ENCODE measurements at regions not wholly inside any gene's neighbourhood (a gene's known extent, or its start where the extent isn't known, plus 50 kb on each side); places are given as distances from the start of the nearest gene placed in this dataset.
"Not testable (repeated sequence)": the region's sequence is repeated elsewhere in the genome, so short reads cannot be mapped to it uniquely, and the experiment has no call there.

DNA sequence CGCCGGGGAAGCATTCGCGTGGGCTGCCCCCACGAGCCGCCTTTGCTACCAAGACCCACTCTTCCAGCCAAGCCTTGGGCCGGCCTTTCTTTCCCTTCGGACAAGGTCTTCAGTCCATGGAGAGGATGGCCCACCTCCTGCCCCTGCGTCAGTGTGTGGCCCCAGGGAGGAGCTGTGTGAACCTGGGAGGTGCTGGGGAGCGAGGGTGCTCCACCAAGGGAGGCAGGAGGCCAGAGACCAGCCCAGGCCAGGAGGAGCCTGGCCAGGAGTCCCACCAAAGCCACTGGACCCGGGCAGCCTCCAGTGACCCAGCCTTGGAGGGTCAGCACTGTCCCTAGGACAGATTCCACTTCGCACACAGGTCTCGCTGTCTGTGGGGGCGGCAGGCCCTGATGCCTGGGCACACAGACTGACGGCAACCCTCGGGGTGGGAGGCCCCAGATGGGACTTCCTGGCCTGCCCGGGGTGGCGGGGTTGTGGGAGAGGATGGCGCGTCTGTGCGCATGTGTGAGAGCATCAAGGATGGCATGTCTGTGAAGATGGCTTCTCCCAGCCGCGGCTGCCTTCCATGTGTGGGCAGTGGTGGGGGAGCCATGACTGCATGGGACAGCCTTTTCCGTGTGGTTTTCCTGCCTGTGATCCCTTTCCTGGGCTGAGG, 113.3 kb upstream of the LPCAT1 start:
- H3K36me3 ChIP-seq: no peaks in the 10 kb centered on the region
- no peak overlapping the region for H3K4me3 ChIP-seq
- no peaks in the 10 kb centered on the region for H3K9me3 ChIP-seq (replicated peaks)
- H3K4me1 ChIP-seq: no peaks in the 10 kb centered on the region
- H3K27me3 ChIP-seq: no peaks in the 10 kb centered on the region
- no peak for DNase-seq
- H3K27ac ChIP-seq: no peak overlapping the region

DNA sequence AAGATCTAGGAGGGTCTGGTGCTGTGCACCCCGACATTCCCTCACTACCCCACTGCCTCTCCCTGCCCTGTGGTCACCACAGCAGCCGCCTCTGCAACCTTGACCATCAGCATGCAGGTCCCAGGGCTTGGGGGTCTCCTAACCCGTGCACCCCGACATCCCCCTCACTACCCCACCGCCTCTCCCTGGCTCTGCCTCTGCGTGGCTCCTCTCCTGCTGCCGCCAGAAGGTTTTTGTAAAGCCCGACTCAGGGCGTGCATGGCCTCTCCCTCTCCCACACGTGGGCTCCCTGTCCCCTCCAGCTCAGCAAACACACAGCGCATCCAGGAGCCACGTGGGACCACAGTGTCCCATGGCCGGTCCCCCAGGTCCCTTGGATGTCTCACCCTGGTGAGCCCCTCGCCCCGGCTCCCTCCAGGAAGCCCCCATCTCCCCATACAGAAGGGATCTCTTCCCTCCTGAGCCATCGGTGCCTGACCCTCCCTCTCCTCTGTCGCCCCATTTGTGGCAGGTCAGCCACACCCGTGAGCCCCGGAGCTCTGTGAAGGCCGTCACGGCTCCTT, 112.5 kb upstream of the LPCAT1 start:
- not testable (repeated sequence) for H3K27me3 ChIP-seq; H3K36me3 ChIP-seq; H3K9me3 ChIP-seq (replicated peaks); H3K4me3 ChIP-seq; H3K4me1 ChIP-seq; DNase-seq; H3K27ac ChIP-seq

DNA sequence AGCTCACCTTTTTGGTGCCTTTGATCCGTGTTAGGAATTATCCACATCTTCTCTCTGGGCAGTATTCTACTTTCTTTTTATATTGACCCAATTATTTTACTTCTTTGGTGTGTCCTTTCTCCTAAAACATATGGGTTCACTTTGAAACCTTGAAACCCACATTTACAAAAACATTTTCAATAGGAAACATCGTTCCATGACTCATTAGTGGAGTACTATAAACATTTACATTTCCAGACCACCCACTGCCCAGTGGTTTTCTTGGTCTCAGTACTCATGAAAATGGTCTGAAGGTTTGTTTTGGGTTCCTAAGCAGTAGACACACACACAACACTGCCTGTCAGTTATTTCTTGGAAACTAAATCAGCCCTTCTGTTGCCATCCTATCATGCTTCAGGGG, 111.7 kb upstream of the LPCAT1 start:
- DNase-seq; H3K36me3 ChIP-seq; H3K4me1 ChIP-seq; H3K9me3 ChIP-seq (replicated peaks); H3K27ac ChIP-seq; H3K4me3 ChIP-seq; H3K27me3 ChIP-seq: not testable (repeated sequence)

DNA sequence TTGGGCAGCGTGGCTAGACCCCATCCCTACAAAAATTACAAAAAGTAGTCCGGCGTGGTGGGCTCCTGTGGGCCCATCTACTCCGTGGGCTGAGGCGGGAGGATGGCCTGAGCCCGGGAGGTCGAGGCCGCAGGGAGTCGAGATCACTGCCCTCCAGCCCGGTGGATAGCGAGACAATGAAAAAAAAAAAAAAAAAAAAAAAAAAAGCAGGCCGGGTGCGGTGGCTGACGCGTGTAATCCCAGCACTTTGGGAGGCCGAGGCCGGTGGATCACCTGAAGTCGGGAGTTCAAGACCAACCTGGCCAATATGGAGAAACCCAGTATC, 110.5 kb upstream of the LPCAT1 start:
- Histone ChIP-seq H3K36me3 (no peaks in the 10 kb centered on the region), H3K9me3 (replicated peaks) (no peaks in the 10 kb centered on the region), H3K27ac (no peak overlapping the region; the same call in 1 of the 2 replicates), H3K27me3 (no peaks in the 10 kb centered on the region), H3K4me1 (no peaks in the 10 kb centered on the region), H3K4me3 (peak overlapping the region; percentile 55)
- DNase-seq: no peak

DNA sequence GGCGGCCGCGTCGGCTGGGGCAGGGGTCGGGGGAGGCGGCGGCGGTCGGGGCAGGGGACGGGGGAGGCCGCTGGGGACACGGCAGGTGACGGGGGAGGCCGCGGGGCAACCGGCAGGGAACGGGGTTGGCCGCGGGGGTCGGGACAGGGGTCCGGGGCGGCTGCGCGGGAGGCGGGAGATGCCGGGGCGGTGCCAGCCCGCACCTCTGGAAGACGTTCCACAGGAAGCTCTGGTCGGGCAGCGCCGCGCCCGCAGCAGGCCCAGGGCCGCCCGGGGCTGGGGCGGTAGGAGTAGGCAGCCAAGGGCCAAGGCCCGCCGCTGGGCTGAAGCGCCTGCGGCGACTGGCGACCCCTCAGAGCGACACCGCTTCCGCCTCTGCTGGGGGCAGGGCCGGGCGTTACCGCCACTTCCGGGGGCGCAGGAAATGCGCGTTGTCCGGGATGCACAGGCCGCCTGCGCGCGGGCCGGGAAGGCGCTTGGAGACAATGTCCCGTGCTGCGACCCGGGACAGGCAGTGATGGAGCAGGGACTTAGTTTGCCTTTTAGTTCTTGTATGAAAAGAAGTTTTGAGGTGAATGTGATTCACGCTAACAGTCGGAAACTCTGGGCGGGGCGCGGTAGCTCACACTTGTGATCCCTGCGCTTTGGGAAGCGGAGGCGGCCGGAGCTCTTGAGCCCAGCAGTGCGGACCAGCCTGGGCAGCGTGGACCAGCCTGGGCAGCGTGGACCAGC, 110.0 kb upstream of the LPCAT1 start:
- Histone ChIP-seq H3K9me3 (replicated peaks) (no peaks in the 10 kb centered on the region), H3K27ac (no peak overlapping the region; the same call in 1 of the 2 replicates), H3K36me3 (no peaks in the 10 kb centered on the region), H3K4me3 (peak overlapping the region; percentile 55), H3K4me1 (no peaks in the 10 kb centered on the region), H3K27me3 (no peaks in the 10 kb centered on the region)
- DNase-seq: peak; percentile 42 to 52

DNA sequence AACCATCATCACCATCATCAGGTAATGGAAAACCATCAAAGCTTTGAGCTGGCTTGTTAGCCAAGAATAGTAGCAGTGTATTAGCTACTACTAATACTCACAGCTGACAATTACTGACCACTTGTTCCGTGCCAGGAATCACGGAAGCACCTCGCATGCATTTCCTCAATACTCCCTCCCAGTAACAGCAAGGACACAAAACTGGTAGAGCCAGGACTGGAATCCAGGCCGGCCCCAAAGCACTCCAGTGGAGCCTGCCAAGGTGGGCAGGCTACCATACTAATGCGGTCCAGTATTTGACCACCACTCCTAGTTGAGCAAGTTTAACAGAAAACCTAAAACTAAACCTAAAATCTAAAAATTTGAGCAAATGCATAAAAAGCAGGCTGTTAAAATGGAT, 107.2 kb upstream of the LPCAT1 start:
- not testable (repeated sequence) for DNase-seq; H3K4me3 ChIP-seq; H3K27ac ChIP-seq; H3K4me1 ChIP-seq; H3K9me3 ChIP-seq (replicated peaks); H3K27me3 ChIP-seq; H3K36me3 ChIP-seq

DNA sequence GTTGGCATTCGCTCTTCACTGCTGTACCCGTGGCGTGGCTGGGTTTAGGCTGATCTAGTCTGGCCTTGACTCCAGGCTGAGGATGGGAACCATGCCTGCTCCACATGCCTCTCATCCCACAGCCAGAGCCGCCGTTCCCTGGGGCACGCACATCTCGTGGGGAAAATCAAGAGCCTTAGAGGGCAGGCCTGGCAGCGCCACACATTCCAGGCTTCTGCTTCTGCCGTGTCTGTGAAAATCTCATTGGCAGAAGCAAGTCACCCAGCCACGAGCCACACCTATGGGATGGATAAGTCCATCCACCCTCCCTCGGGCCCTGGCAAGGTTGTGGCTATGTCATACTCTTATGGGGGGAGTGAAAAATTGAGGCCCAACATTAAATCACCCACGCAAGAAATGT, 102.6 kb upstream of the LPCAT1 start:
- not testable (repeated sequence) for H3K27ac ChIP-seq; H3K9me3 ChIP-seq (replicated peaks)

DNA sequence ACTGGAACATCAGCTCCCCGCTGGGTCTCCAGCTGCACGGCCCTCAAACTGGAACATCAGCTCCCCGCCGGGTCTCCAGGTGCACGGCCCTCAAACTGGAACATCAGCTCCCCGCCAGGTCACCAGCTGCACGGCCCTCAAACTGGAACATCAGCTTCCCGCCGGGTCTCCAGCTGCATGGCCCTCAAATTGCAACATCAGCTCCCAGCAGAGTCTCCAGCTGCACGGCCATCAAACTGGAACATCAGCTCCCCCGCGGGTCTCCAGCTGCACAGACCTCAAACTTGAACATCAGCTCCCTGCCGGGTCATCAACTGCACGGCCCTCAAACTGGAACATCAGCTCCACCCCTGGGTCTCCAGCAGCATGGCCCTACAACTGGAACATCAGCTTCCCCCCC, 95.8 kb upstream of the LPCAT1 start:
- not testable (repeated sequence) for H3K36me3 ChIP-seq; H3K27me3 ChIP-seq; H3K4me1 ChIP-seq; H3K27ac ChIP-seq; DNase-seq; H3K9me3 ChIP-seq (replicated peaks); H3K4me3 ChIP-seq

More for the DNA sequence above, 102.6 kb upstream of the LPCAT1 start:
- not testable (repeated sequence) for H3K4me3 ChIP-seq, DNase-seq, H3K4me1 ChIP-seq, H3K36me3 ChIP-seq, H3K27me3 ChIP-seq

DNA sequence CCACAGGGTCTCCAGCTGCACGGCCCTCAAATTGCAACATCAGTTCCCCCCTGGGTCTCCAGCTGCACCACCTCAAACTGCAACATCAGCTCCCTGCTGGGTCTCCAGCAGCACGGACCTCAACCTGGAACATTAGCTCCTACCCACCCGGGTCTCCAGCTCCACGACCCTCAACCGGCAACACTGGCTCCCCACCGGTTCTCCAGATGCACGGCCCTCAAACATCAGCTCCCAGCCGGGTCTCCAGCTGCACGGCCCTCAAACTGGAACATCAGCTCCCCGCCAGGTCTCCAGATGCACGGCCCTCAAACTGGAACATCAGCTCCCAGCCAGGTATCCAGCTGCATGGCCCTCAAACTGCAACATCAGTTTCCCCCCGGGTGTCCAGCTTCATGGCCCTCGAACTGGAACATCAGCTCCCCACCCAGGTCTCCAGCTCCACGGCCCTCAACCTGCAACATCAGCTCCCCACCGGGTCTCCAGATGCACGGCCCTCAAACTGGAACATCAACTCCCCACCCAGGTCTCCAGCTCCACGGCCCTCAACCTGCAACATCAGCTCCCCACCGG, 94.6 kb upstream of the LPCAT1 start:
- not testable (repeated sequence) for H3K27me3 ChIP-seq; H3K27ac ChIP-seq; DNase-seq; H3K36me3 ChIP-seq; H3K9me3 ChIP-seq (replicated peaks); H3K4me1 ChIP-seq; H3K4me3 ChIP-seq

DNA sequence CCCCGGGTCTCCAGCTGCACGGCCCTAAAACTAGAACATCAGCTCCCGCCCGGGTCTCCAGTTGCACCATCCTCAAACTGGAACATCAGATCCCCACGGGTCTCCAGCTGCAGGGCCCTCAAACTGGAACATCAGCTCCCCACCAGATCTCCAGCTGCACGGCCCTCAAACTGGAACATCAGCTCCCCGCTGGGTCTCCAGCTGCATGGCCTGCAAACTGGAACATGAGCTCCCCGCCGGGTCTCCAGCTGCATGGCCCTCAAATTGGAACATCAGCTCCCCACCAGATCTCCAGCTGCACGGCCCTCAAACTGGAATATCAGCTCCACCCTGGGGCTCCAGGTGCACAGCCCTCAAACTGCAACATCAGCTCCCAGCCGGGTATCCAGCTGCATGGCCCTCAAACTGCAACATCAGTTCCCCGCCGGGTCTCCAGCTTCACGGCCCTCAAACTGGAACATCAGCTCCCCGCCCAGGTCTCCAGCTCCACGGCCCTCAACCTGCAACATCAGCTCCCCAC, 93.5 kb upstream of the LPCAT1 start:
- not testable (repeated sequence) for H3K27ac ChIP-seq; H3K36me3 ChIP-seq; H3K4me1 ChIP-seq; DNase-seq; H3K4me3 ChIP-seq; H3K27me3 ChIP-seq; H3K9me3 ChIP-seq (replicated peaks)

DNA sequence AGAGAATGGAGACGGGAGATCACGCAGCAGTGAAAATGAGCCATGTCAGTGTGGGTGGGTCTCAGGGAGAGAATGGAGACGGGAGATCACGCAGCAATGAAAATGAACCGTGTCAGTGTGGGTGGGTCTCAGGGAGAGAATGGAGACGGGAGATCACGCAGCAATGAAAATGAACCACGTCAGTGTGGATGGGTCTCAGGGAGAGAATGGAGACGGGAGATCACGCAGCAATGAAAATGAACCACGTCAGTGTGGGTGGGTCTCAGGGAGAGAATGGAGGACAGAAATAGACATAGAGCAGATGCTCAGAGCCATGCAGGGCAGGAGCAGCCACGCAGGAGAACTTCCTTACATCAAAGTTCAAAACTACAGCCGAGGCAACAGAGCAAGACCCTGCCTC, 89.8 kb upstream of the LPCAT1 start:
- not testable (repeated sequence) for H3K4me3 ChIP-seq; H3K27me3 ChIP-seq; H3K9me3 ChIP-seq (replicated peaks); H3K36me3 ChIP-seq; H3K27ac ChIP-seq; DNase-seq; H3K4me1 ChIP-seq

DNA sequence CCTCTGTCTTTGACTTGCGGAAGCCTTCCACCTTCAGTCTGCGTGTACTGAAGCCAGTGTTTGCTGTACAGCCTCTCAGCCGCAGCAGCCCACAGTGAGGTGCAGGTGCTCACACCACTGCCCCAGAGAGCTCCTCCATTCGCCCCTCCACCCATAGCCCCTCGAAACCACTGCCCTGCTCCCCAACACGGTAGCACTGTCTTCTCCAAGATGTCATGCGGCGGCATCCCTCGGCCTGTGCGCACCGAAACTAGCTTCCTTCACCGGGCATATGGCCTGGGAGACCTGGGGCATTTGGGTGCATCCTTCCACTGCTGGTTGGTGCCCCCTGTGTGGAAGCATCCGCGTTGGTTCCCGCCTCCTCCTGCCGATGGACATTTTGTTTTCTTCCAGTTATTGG, 86.8 kb upstream of the LPCAT1 start:
- not testable (repeated sequence) for DNase-seq; H3K27me3 ChIP-seq; H3K9me3 ChIP-seq (replicated peaks); H3K4me1 ChIP-seq; H3K27ac ChIP-seq; H3K4me3 ChIP-seq; H3K36me3 ChIP-seq

DNA sequence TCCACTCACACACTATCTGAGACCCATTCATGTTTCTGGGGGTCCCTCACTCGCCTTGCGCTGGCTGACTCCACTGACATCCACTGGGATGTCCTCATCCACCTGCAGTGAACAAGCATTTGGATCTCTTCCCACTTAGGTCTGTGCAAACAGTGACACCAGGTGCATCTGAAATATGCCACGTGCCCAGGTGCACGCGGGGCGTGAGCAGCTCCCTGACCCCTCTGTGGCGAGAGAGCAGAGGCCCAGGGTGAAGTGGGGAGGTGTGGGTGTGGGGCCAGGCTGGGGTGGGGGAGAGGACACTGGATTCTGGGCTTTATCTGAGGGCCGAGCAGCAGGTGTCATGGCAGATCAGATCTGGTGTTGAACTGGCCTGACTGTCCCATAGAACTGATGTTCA, 85.4 kb upstream of the LPCAT1 start:
- H3K4me3 ChIP-seq; H3K36me3 ChIP-seq; DNase-seq; H3K27ac ChIP-seq; H3K4me1 ChIP-seq; H3K27me3 ChIP-seq; H3K9me3 ChIP-seq (replicated peaks): not testable (repeated sequence)

DNA sequence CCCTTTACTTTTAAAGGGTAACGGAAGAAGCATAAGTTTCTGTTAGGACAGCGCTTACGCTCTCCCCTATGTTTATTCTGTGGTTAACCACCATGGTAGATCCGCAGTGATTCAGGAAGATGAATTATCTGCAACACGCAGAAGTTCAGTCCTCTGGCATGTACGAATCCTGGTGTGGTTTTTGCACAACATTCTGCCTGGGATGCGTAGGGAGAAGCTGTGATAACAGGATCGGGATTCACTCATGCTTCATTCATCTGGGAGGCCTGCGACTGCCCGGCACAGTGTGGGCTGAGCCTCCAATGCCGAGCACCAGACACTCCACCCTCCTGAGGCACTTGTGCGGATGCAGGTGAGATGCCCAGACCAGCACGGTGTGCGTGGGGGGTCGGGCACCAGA, 84.6 kb upstream of the LPCAT1 start:
- H3K4me3 ChIP-seq; H3K36me3 ChIP-seq; H3K27me3 ChIP-seq; H3K9me3 ChIP-seq (replicated peaks); H3K4me1 ChIP-seq; H3K27ac ChIP-seq: not testable (repeated sequence)
- peak; percentile 31 to 42 for DNase-seq

DNA sequence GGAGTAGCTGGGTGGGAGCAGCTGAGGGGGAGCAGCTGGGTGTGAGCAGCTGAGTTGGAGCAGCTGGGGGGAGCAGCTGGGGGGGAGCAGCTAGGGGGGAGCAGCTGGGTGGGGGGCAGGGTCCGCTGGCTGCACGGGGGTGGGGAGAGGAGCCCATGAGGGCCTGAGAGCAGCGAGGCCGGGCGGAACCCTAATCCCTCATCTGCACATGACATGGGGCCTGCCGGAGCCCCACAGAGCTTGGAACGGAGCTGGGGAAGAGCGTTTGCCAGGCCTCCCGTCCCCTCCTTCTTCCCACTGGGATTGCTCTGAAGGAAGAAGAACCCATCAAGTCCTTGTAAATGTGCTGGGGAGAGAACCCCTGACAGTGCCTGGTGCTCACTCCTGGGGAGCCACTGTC, 83.2 kb upstream of the LPCAT1 start:
- H3K9me3 ChIP-seq (replicated peaks); H3K36me3 ChIP-seq; H3K27me3 ChIP-seq; H3K4me1 ChIP-seq; H3K27ac ChIP-seq; H3K4me3 ChIP-seq; DNase-seq: not testable (repeated sequence)
